Dendritic cell treated with granulocyte-macrophage colony-stimulating factor and Interleukin-4, amounts not matched to agents 40 ng/mL and 50 ng/mL, for 4 days (primary cell): ENCODE measurements at regions not wholly inside any gene's neighbourhood (a gene's known extent, or its start where the extent isn't known, plus 50 kb on each side); places are given as distances from the start of the nearest gene placed in this dataset.

Experiments used
- H3K27ac Mint-ChIP-seq: one replicate; pipeline ENCODE4 v1.8.0; 2022; ENCODE audit warnings: mild to moderate bottlenecking, mixed read lengths
- H3K27me3 Mint-ChIP-seq: one replicate; pipeline ENCODE4 v1.8.0; 2022; ENCODE audit warnings: mild to moderate bottlenecking, mixed read lengths
- H3K36me3 Mint-ChIP-seq: one replicate; pipeline ENCODE4 v1.8.0; 2022; ENCODE audit warnings: low read depth, mixed read lengths
- H3K4me1 Mint-ChIP-seq: one replicate; pipeline ENCODE4 v1.8.0; 2022; ENCODE audit warnings: low read depth, mixed read lengths
- H3K4me3 Mint-ChIP-seq: one replicate; pipeline ENCODE4 v1.8.0; 2022; ENCODE audit warnings: mild to moderate bottlenecking, moderate library complexity, mixed read lengths
- H3K9me3 Mint-ChIP-seq: one replicate; pipeline ENCODE4 v1.8.0; 2022; ENCODE audit warnings: mixed read lengths
- intact Hi-C: fragments of 100-400 bp; cut with micrococcal nuclease; formaldehyde crosslinking; loops from one replicate; pipeline ENCODE4 v1.15.0; 2022

DNA sequence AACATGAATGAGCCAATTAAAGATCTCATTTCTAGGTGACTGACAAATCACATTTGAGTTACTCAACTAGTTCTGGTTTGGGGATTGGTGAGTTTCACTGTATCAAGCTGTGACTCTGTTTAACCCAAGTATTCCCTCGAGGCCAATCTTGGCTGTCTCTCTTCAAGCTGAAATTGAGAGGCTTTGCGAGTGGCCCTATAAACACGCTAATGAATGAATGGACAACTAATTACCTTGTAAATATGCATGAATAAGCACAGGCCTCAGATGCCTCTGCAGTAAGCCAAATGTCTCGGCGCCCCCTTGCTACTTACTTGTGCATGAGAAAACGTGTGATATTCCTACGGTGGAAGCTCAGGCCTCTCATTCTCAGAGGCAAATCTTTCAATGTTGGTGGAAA, 450.3 kb upstream of the PSMD7 start:
- Mint-ChIP-seq H3K36me3 (no peaks in the 10 kb centered on the region), H3K4me3 (no peak overlapping the region), H3K4me1 (no peaks in the 10 kb centered on the region), H3K27me3 (no peaks in the 10 kb centered on the region), H3K9me3 (no peaks in the 10 kb centered on the region), H3K27ac (no peak overlapping the region)
- intact Hi-C loops, result no loop called here

DNA sequence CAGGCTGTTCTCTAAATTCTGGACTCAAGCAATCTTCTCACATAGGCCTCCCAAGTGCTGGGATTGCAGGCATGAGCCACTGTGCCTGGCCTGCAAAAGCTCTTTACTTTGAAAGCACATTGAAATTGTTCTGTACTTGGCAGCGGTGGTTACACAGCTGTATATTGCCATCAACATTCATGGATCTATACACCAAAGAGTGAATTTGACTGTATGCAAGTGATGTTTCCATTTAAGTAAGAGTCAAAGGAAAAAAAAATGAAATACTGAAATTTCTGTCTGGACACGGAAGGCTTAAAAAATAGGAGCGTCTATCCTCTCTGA, 450.6 kb upstream of the PSMD7 start:
- Mint-ChIP-seq H3K9me3 (no peaks in the 10 kb centered on the region), H3K27ac (no peak overlapping the region), H3K4me3 (no peak overlapping the region), H3K36me3 (no peaks in the 10 kb centered on the region), H3K4me1 (no peaks in the 10 kb centered on the region), H3K27me3 (no peaks in the 10 kb centered on the region)
- intact Hi-C loops, result no loop called here

DNA sequence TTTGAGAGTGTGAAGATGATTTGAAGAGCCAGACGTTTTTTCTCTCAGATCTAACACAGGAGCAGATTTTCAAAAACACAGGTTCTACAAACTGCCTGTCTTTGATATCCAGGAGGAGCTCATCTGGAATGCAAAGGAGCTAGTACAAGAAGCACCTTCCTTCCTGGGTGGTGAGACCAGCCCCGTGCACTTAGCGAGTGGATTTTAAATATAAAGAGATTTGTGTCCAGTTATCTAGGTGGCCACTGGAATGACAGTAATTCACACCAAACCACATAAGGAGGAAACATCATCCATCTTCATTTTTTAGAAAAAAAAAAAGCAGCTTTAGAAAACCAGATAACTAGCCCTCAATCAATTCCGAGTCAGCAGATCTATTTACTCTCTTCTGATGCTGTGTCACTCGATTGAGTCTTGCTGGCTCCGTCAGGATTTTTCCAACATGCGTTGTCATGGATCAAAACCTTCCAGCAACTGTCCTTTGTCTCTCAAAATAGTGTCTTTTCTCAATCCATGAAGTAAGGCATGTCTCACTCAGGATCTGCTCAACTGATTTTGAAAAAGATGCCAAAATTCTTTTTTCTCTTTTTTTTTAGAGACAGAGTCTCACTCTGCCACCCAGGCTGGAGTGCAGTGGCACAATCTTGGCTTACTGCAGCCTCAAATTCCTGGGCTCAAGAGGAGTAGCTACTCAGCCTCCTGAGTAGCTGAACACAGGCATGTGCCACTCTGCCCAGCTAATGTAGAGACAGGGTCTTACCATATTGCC, 451.2 kb upstream of the PSMD7 start:
- no peak overlapping the region for H3K27ac Mint-ChIP-seq
- H3K27me3 Mint-ChIP-seq, result no peaks in the 10 kb centered on the region
- no peaks in the 10 kb centered on the region for H3K9me3 Mint-ChIP-seq
- no peaks in the 10 kb centered on the region for H3K36me3 Mint-ChIP-seq
- no peaks in the 10 kb centered on the region for H3K4me1 Mint-ChIP-seq
- H3K4me3 Mint-ChIP-seq, result no peak overlapping the region
- intact Hi-C loops, result no loop called here

DNA sequence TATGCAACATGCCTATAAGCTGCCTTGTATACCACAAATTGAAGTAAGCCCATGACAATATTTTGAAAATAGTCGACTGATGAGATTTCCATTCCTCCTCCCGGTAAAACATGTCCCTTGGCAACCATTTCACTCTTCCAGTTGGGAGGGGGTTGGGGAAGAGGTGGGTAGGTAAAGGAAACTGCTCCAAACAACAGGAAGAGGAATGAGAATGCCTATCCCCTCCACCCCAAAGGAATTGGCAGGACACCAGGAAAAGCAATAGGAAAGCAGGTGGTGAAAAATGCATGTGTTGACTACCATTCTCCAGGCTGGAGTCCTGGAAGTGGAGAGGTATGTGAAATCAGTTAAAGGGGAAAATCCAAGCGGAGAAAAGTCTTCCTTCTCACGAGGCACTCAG, 455.9 kb upstream of the PSMD7 start:
- no peak overlapping the region for H3K27ac Mint-ChIP-seq
- H3K36me3 Mint-ChIP-seq, result no peaks in the 10 kb centered on the region
- intact Hi-C loops, result no loop called here
- peaks cover 17% of the 10 kb centered on the region for H3K9me3 Mint-ChIP-seq
- H3K4me1 Mint-ChIP-seq, result no peaks in the 10 kb centered on the region
- no peaks in the 10 kb centered on the region for H3K27me3 Mint-ChIP-seq
- no peak overlapping the region for H3K4me3 Mint-ChIP-seq

DNA sequence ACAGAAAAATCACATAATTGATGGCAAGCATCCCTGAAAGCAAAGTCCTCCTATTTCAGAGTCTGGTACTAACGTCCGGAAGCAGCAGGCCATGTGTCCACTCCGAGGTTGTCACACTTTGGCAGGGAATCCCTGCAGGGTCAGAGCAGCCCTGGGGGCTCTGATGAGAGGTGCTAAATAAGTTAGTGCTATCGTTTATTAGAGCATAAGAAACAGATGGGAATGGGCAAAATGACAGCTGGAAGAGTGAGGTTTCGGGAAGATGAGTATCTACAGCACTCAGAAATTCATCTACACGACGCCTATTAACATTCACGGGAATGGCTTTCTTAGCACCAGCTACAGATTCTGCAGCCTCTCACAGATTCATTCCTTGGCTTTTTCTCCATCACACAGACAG, 465.4 kb upstream of the PSMD7 start:
- Mint-ChIP-seq H3K4me1 (no peaks in the 10 kb centered on the region), H3K27me3 (no peaks in the 10 kb centered on the region), H3K36me3 (no peaks in the 10 kb centered on the region), H3K27ac (no peak overlapping the region), H3K9me3 (peaks cover 7% of the 10 kb centered on the region), H3K4me3 (no peak overlapping the region)
- intact Hi-C loops, result no loop called here

DNA sequence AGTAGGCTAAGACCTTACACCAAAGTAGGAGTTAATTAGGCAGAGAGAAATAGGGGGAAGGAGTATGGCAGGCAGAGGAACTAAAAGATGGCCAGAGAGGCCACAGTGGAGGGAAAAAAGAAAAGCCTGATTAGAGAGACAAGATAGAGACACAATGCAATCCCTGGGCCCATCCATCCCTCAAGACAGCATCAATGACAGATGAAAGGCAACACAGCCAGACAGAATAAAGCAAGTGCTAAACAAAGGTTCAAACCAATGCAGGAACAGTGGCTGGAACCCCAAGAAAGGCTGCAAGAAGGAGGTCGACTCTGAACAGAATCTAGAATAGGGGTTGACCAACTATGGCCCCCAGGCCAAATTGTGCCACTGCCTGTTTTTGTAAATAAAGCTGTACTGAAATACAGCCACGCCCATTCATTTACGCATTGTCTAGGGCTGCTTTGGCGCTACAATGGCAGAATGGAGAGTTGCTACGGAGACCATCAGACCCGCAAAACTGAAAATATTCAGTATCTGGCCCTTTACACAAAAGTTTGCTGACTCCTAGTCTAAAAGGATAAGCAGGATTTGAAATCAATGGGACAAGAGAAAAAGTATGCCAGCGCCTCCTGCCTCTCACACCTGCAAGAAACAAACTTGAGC, 473.3 kb upstream of the PSMD7 start:
- no peak overlapping the region for H3K27ac Mint-ChIP-seq
- no peak overlapping the region for H3K4me3 Mint-ChIP-seq
- H3K27me3 Mint-ChIP-seq, result no peaks in the 10 kb centered on the region
- intact Hi-C loops, result no loop called here
- H3K4me1 Mint-ChIP-seq, result no peaks in the 10 kb centered on the region
- no peaks in the 10 kb centered on the region for H3K9me3 Mint-ChIP-seq
- H3K36me3 Mint-ChIP-seq, result no peaks in the 10 kb centered on the region

DNA sequence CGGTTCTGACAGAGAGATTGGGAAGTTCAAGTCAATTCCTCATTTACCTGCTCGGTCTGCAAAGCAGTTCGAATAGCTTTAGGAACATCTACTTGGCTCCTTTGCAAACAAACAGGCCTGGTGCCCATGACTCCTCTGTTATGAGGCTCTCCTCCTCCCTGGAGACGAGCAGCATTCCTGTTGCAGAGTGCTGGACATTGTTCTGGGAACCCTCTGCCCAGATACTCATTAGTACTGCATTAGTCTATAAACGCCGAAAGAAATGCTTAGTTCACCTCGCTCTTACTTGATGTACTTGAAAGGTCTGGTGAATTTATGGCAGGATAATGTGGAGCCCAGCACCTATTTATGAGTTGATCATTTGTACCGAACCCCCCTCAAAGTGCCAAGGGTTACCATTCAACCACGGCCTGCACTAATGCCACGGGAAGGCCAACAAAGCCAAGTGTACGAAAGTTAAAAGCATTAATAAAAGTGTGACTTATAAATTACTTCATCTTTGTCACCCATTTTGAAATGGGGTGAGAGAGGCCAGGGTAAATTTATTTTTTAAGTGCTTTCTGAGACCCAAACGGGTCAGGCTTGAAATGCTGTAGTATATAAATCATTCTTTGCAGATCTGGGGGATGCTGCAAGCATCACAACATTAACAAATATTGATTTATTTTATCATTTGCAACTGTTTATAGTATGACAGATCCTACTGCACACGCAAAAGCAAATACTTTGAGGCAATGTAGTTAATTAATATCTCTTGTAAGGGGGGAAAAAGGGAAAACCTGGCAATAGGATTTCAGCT, 478.9 kb upstream of the PSMD7 start:
- Mint-ChIP-seq H3K27me3 (no peaks in the 10 kb centered on the region), H3K4me1 (no peaks in the 10 kb centered on the region), H3K9me3 (no peaks in the 10 kb centered on the region), H3K27ac (no peak overlapping the region), H3K4me3 (no peak overlapping the region), H3K36me3 (no peaks in the 10 kb centered on the region)
- intact Hi-C loops, result no loop called here

DNA sequence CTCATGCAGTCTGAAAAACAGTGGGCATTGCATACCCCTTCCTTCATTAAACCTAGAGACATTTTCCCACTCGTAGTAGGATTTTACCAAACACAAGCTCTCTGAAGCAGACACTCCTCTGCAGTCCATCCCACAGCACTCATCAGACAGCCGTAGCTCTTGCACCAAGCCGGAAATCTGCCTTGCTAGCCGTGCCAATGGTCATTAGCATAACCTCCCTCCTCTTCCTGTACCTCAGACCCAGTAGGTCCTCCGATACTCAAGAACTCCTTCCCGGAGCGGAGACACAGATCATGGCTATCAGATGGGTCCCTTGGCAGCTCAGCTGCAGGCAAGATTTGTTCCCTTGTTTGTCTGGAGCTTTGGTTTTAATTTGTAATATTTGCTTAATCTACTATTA, 483.1 kb upstream of the PSMD7 start:
- Mint-ChIP-seq H3K27me3 (no peaks in the 10 kb centered on the region), H3K4me3 (no peak overlapping the region), H3K4me1 (no peaks in the 10 kb centered on the region), H3K27ac (no peak overlapping the region), H3K9me3 (no peaks in the 10 kb centered on the region), H3K36me3 (no peaks in the 10 kb centered on the region)
- intact Hi-C loops, result no loop called here

DNA sequence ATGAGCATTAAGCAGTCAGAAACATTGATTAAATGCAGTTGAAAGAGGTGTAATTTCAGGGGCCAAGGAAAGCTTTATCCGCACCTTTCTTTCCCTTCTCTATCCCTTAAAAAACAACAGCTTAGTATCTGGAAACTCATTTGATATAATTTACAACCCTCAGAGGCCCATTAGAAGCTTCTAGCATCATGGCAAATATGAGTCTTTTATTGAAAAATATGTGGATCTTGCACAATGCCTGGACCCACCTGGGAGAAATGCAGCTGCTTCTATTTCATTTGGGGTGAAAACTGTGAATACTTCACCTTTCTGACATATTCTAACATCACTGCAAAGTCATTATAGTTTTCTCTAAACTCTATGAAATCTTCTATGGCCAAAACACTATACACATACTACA, 492.2 kb upstream of the PSMD7 start:
- H3K27ac Mint-ChIP-seq, result no peak overlapping the region
- H3K9me3 Mint-ChIP-seq, result no peaks in the 10 kb centered on the region
- H3K27me3 Mint-ChIP-seq, result no peaks in the 10 kb centered on the region
- intact Hi-C loops, result no loop called here
- no peaks in the 10 kb centered on the region for H3K36me3 Mint-ChIP-seq
- H3K4me1 Mint-ChIP-seq, result no peaks in the 10 kb centered on the region
- no peak overlapping the region for H3K4me3 Mint-ChIP-seq

DNA sequence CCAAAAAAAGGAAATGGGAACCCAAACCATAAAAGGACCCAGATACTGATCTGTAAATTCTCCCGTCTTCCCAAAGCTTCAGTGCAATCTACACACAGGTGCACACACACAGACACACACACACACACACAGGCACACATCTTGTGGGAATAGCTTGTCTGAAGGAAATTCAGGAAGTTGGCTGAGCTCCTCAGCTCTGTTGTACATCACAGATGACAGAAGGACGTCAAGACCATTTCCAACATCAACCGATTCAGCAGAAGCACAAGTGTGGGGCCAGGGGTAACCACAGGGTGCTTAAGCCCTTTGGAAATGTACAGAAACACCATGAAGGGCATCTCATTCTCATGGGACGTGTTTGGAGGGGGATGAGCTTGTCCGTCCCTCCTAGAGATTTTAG, 498.1 kb upstream of the PSMD7 start:
- Mint-ChIP-seq H3K4me3 (no peak overlapping the region), H3K4me1 (no peaks in the 10 kb centered on the region), H3K36me3 (no peaks in the 10 kb centered on the region), H3K9me3 (no peaks in the 10 kb centered on the region), H3K27me3 (no peaks in the 10 kb centered on the region), H3K27ac (no peak overlapping the region)
- intact Hi-C loops, result no loop called here

DNA sequence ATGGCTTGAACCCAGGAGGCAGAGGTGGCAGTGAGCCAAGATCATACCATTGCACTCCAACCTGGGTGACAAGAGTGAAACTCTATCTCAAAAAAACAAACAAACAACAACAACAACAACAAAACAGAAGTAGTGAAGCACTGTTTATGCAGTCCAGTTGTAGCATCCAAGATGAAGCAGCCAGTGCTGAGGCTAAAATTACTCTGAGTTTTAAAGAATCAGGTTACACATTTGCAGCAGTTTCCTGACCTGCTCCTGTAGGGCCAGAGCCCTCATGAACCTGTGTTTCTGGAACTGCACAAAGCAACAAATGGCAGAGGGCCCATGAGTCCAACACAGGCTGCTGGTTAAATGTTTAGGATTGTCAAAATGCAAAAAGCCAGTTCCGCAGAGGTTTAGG, 499.5 kb upstream of the PSMD7 start:
- Mint-ChIP-seq H3K27ac (no peak overlapping the region), H3K9me3 (no peaks in the 10 kb centered on the region), H3K36me3 (no peaks in the 10 kb centered on the region), H3K27me3 (no peaks in the 10 kb centered on the region), H3K4me1 (no peaks in the 10 kb centered on the region), H3K4me3 (no peak overlapping the region)
- intact Hi-C loops, result no loop called here

DNA sequence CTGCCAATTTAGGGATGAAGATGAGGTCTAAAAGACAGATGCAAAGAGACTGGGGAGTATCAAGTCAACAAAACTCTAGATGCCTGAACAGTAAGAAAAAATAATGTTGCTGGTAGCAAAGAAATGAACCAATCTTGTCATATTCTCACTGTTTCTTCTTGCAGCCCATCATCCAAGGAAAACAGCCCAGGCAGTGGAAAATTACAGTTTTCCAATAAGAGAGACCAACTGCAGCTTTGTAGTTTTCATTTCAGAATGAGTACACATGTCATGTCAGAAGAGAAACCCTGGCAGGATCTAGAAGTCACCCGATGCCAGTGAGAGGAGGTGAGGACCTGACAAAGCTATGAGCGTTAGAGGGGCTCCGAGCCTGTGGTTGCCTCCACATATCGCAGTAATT, 500.4 kb upstream of the PSMD7 start:
- H3K4me3 Mint-ChIP-seq, result no peak overlapping the region
- no peaks in the 10 kb centered on the region for H3K36me3 Mint-ChIP-seq
- no peaks in the 10 kb centered on the region for H3K9me3 Mint-ChIP-seq
- no peaks in the 10 kb centered on the region for H3K4me1 Mint-ChIP-seq
- intact Hi-C loops, result no loop called here
- no peaks in the 10 kb centered on the region for H3K27me3 Mint-ChIP-seq
- H3K27ac Mint-ChIP-seq, result no peak overlapping the region

DNA sequence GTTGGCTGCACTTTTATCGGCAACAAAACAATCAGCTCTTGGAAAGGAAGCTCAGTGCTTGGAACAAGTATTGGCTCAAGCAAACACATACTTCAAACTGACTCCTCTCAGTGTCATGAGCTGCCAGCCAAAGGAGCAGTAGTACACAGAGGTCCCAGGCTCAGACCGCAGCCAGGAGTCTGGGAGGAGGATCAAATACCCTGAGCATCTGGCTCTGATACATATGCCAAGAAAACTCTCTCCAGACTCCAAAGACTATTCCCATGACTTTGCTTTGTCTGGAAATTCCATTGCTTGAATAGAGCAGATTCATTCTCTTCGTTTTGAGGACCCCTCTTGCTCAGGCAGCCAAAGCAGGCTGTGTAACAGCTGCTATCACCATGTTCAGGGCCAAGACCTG, 501.6 kb upstream of the PSMD7 start:
- intact Hi-C loops, result no loop called here
- H3K9me3 Mint-ChIP-seq, result no peaks in the 10 kb centered on the region
- H3K27ac Mint-ChIP-seq, result no peak overlapping the region
- no peak overlapping the region for H3K4me3 Mint-ChIP-seq
- no peaks in the 10 kb centered on the region for H3K36me3 Mint-ChIP-seq
- H3K4me1 Mint-ChIP-seq, result no peaks in the 10 kb centered on the region
- H3K27me3 Mint-ChIP-seq, result no peaks in the 10 kb centered on the region

DNA sequence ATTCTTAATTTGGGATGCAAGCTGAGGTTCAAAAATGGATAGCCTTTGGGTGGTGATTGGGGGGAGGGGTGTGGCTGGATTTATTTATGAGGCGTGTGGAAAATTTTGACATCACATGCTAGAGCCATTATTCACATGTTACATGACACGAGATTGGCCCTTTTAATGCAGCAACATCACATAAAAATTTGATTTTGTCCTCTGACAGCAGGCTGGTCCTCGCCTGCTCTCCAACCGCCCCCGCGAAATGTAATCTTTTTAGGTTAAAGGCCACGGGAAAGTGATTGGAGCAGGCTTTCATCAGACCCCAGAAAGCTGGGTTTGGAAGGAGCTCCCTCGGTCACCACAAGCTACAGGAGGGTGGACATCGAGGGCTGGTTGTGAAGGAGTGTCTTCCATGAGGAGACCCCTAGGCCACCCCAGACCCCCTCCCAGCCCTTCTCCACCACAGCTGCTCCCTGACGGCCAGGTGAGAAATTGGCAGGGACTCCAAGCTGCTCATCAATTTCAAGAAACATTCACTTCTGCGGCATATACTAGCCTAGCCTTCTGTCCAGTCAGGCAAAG, 502.7 kb upstream of the PSMD7 start:
- Mint-ChIP-seq H3K36me3 (no peaks in the 10 kb centered on the region), H3K27ac (no peak overlapping the region), H3K27me3 (no peaks in the 10 kb centered on the region), H3K4me3 (no peak overlapping the region), H3K9me3 (no peaks in the 10 kb centered on the region), H3K4me1 (no peaks in the 10 kb centered on the region)
- intact Hi-C loops, result no loop called here
